Liver (tissue), 8 donors: ENCODE measurements at regions not wholly inside any gene's neighbourhood (a gene's known extent, or its start where the extent isn't known, plus 50 kb on each side); places are given as distances from the start of the nearest gene placed in this dataset.

ENCODE experiments used
- DNase-seq: peaks from one replicate; pipeline ENCODE4 v3.0.0-alpha.2; 2017; ENCODE audit warnings: low spot score
- H3K27ac ChIP-seq, 2 donors: one replicate each; pipeline ENCODE4 v1.7.0; 2013; ENCODE audit warnings: inconsistent platforms in 2 of 2, low read length in 2 of 2, control low read depth in 1 of 2, low read depth in 1 of 2, mild to moderate bottlenecking in 1 of 2
- H3K27me3 ChIP-seq, 4 donors: one replicate each; pipeline versions ENCODE4 v1.6.1 to v1.7.0; 2013; ENCODE audit warnings: low read length in 3 of 4, inconsistent platforms in 1 of 4, mild to moderate bottlenecking in 1 of 4, moderate library complexity in 1 of 4; ENCODE audit not compliant: control insufficient read depth in 4 of 4, insufficient read depth in 4 of 4
- H3K36me3 ChIP-seq, 4 donors: one replicate each; pipeline versions ENCODE4 v1.6.1 to v1.7.0; 2013; ENCODE audit warnings: low read length in 3 of 4, mild to moderate bottlenecking in 3 of 4, low read depth in 1 of 4, moderate library complexity in 1 of 4; ENCODE audit not compliant: control insufficient read depth in 4 of 4, insufficient read depth in 3 of 4
- H3K4me1 ChIP-seq, 4 donors: one replicate each; pipeline versions ENCODE4 v1.6.1 to v1.7.0; 2013; ENCODE audit warnings: low read length in 3 of 4, mild to moderate bottlenecking in 3 of 4, moderate library complexity in 1 of 4; ENCODE audit not compliant: control insufficient read depth in 4 of 4, insufficient read depth in 4 of 4
- H3K4me3 ChIP-seq, 3 donors: one replicate each; pipeline versions ENCODE4 v1.6.1 to v1.7.0; 2013; ENCODE audit warnings: low read length in 3 of 3, control low read depth in 1 of 3, low read depth in 1 of 3, mild to moderate bottlenecking in 1 of 3
- H3K9ac ChIP-seq, 2 donors: one replicate each; pipeline ENCODE4 v1.7.0; 2013; ENCODE audit warnings: low read length in 2 of 2, mild to moderate bottlenecking in 2 of 2, moderate library complexity in 2 of 2, control low read depth in 1 of 2, low read depth in 1 of 2
- H3K9me3 ChIP-seq, 4 donors: one replicate each; pipeline versions ENCODE4 v1.6.1 to v1.7.0; 2013; ENCODE audit warnings: low read length in 3 of 4; ENCODE audit not compliant: control insufficient read depth in 4 of 4
- ATF3 ChIP-seq: IDR thresholded peaks from 2 replicates; pipeline ENCODE4 v1.6.1; 2016; ENCODE audit warnings: antibody characterized with exemption
- CTCF ChIP-seq: fragments of 150-350 bp; IDR thresholded peaks from 2 replicates; pipeline ENCODE4 v1.5.1; 2017; ENCODE audit warnings: improper control_type of control experiment, low read depth, low read length; ENCODE audit not compliant: missing input control
- EGR1 ChIP-seq, 2 donors: IDR thresholded peaks; 2 replicates each; pipeline ENCODE4 v1.6.1; 2016 to 2018; ENCODE audit warnings: antibody characterized with exemption in 2 of 2, low read depth in 2 of 2
- FOXA1 ChIP-seq: IDR thresholded peaks from 2 replicates; pipeline ENCODE4 v1.6.1; 2016; ENCODE audit warnings: antibody characterized with exemption
- FOXA2 ChIP-seq: IDR thresholded peaks from 2 replicates; pipeline ENCODE4 v1.6.1; 2016; ENCODE audit warnings: antibody characterized with exemption
- GABPA ChIP-seq, 2 donors: IDR thresholded peaks in 1 of 2; conservative IDR thresholded peaks in 1 of 2; 2 replicates each; pipeline ENCODE4 v1.6.1; 2016; ENCODE audit warnings: antibody characterized with exemption in 2 of 2, mild to moderate bottlenecking in 1 of 2, moderate library complexity in 1 of 2
- HNF4A ChIP-seq, 2 donors: conservative IDR thresholded peaks; 2 replicates each; pipeline ENCODE4 v1.6.1; 2016; ENCODE audit warnings: antibody characterized with exemption in 2 of 2, mild to moderate bottlenecking in 2 of 2
- HNF4G ChIP-seq: IDR thresholded peaks from 2 replicates; pipeline ENCODE4 v1.6.1; 2016; ENCODE audit warnings: antibody characterized with exemption
- JUND ChIP-seq, 2 donors: IDR thresholded peaks; 2 replicates each; pipeline ENCODE4 v1.6.1; 2016; ENCODE audit warnings: antibody characterized with exemption in 2 of 2
- NR2F2 ChIP-seq: IDR thresholded peaks from 2 replicates; pipeline ENCODE4 v1.6.1; 2016; ENCODE audit warnings: antibody characterized with exemption
- RAD21 ChIP-seq, 2 donors: IDR thresholded peaks; 2 replicates each; pipeline ENCODE4 v1.6.1; 2016; ENCODE audit warnings: antibody characterized with exemption in 2 of 2, mild to moderate bottlenecking in 2 of 2
- RXRA ChIP-seq, 2 donors: IDR thresholded peaks; 2 replicates each; pipeline ENCODE4 v1.6.1; 2017 to 2018; ENCODE audit warnings: antibody characterized with exemption in 2 of 2, mild to moderate bottlenecking in 1 of 2
- SP1 ChIP-seq: IDR thresholded peaks from 2 replicates; pipeline ENCODE4 v1.6.1; 2018; ENCODE audit warnings: antibody characterized with exemption, mild to moderate bottlenecking
- TAF1 ChIP-seq: conservative IDR thresholded peaks from 2 replicates; pipeline ENCODE4 v1.6.1; 2016; ENCODE audit warnings: antibody characterized with exemption, mild to moderate bottlenecking
- YY1 ChIP-seq: IDR thresholded peaks from 2 replicates; pipeline ENCODE4 v1.6.1; 2016; ENCODE audit warnings: antibody characterized with exemption, mild to moderate bottlenecking
- ZBTB33 ChIP-seq: IDR thresholded peaks from 2 replicates; pipeline ENCODE4 v1.6.1; 2016; ENCODE audit warnings: antibody characterized with exemption
- WGBS: extraction: QIAGEN DNeasy Blood & Tissue Kit; methylation state at CpG from one replicate; pipeline ENCODE4 v1.1.7; 2013; 5-methylcytosine and 5-hydroxymethylcytosine counted together
- TF ChIP-seq, protein P1 (sequence below): IDR thresholded peaks from 2 replicates; pipeline ENCODE4 v1.6.1; 2016; ENCODE audit warnings: antibody characterized with exemption, mild to moderate bottlenecking
- TF ChIP-seq, protein P2 (sequence below): IDR thresholded peaks from 2 replicates; pipeline ENCODE4 v1.6.1; 2016; ENCODE audit warnings: antibody characterized with exemption
- donor health status: healthy.
- donor health status: healthy.
- donor health status: healthy.
- donor health status: healthy.
- donor health status: healthy.

DNA sequence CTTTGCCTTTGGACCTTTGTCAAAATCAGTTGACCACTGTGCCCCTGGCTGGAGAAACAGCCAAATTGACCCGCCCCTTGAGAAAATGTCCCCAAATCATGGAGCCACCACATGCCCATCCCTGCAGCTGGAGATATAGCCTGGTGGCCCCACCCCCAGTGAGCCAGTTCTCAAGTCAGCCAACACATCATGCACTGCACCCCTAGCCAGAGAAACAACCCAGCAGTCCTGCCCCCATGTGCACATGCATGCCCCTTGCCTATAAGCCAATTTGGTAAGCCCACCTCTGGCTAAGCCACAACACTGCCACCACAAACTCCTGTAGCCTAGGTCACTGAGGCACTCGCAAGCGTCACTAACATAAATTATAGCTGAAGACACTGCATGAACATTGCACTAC lies 174.2 kb upstream of the ECI2 start:
- no peaks in the 10 kb centered on the region for H3K36me3 ChIP-seq
- peaks cover 2 to 5% (median 3%) of the 10 kb centered on the region in 4 donors for H3K9me3 ChIP-seq
- TF ChIP-seq HNF4G, result no peak
- TF ChIP-seq HNF4A (conservative IDR thresholded peaks at IDR 0.05), result no peak
- TF ChIP-seq FOXA2, result no peak
- no peak for TF ChIP-seq NR2F2
- H3K9ac ChIP-seq, result no peak overlapping the region
- DNase-seq, result no peak
- H3K4me1 ChIP-seq, result no peaks in the 10 kb centered on the region
- no peak overlapping the region for H3K4me3 ChIP-seq
- H3K27ac ChIP-seq, result no peak overlapping the region
- H3K27me3 ChIP-seq, result peaks cover 0 to 4% (median 0%) of the 10 kb centered on the region in 4 donors
- 53% methylated on average over 3 of the region's 3 CpGs for WGBS

DNA sequence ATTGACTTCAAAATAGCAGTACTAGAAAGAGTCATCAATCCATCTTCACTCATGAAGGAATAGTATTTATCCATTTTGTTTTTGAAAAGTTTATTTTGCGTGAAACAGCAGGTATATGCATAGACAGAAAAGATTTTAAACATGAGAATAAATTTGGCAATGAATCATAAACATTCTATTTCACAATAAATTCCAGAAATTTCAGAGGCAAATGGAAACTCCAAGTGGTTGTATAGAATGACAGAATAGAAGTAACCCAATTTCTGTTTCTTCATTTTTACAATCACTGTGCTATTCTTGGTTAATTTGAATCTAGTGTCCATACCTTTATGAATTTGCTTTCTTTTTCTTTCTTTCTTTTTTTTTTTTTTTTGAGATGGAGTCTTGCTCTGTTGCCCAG lies 173.0 kb upstream of the ECI2 start:
- 1% methylated on average over 1 of the region's 1 CpG for WGBS
- H3K4me3 ChIP-seq, result no peak overlapping the region
- no peak for TF ChIP-seq HNF4G
- no peak for TF ChIP-seq JUND (IDR thresholded peaks at IDR 0.05)
- TF ChIP-seq RXRA (IDR thresholded peaks at IDR 0.05), result no peak
- TF ChIP-seq RAD21 (IDR thresholded peaks at IDR 0.05), result no peak
- no peak for TF ChIP-seq ATF3
- TF ChIP-seq ZBTB33, result no peak
- TF ChIP-seq, protein P1, sequence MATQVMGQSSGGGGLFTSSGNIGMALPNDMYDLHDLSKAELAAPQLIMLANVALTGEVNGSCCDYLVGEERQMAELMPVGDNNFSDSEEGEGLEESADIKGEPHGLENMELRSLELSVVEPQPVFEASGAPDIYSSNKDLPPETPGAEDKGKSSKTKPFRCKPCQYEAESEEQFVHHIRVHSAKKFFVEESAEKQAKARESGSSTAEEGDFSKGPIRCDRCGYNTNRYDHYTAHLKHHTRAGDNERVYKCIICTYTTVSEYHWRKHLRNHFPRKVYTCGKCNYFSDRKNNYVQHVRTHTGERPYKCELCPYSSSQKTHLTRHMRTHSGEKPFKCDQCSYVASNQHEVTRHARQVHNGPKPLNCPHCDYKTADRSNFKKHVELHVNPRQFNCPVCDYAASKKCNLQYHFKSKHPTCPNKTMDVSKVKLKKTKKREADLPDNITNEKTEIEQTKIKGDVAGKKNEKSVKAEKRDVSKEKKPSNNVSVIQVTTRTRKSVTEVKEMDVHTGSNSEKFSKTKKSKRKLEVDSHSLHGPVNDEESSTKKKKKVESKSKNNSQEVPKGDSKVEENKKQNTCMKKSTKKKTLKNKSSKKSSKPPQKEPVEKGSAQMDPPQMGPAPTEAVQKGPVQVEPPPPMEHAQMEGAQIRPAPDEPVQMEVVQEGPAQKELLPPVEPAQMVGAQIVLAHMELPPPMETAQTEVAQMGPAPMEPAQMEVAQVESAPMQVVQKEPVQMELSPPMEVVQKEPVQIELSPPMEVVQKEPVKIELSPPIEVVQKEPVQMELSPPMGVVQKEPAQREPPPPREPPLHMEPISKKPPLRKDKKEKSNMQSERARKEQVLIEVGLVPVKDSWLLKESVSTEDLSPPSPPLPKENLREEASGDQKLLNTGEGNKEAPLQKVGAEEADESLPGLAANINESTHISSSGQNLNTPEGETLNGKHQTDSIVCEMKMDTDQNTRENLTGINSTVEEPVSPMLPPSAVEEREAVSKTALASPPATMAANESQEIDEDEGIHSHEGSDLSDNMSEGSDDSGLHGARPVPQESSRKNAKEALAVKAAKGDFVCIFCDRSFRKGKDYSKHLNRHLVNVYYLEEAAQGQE, result no peak
- TF ChIP-seq FOXA2, result no peak
- no peak for TF ChIP-seq CTCF
- TF ChIP-seq, protein P2, sequence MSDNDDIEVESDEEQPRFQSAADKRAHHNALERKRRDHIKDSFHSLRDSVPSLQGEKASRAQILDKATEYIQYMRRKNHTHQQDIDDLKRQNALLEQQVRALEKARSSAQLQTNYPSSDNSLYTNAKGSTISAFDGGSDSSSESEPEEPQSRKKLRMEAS, result no peak
- TF ChIP-seq YY1, result no peak
- no peak for TF ChIP-seq EGR1 (IDR thresholded peaks at IDR 0.05; ENCODE audit: low read depth in 2 of 2)
- TF ChIP-seq TAF1, result no peak
- no peak for TF ChIP-seq GABPA (IDR thresholded peaks at IDR 0.05 in 1 of 2, conservative IDR thresholded peaks at IDR 0.05 in 1 of 2)
- no peak for TF ChIP-seq SP1
- no peak for TF ChIP-seq FOXA1
- no peak for TF ChIP-seq NR2F2
- TF ChIP-seq HNF4A (conservative IDR thresholded peaks at IDR 0.05), result no peak

More for the DNA sequence above, 173.0 kb upstream of the ECI2 start:
- peaks cover 0 to 4% (median 0%) of the 10 kb centered on the region in 4 donors for H3K27me3 ChIP-seq
- no peaks in the 10 kb centered on the region for H3K36me3 ChIP-seq
- no peak overlapping the region for H3K27ac ChIP-seq
- H3K9ac ChIP-seq, result no peak overlapping the region
- H3K9me3 ChIP-seq, result peaks cover 2 to 5% (median 3%) of the 10 kb centered on the region in 4 donors
- no peaks in the 10 kb centered on the region for H3K4me1 ChIP-seq
- no peak for DNase-seq
